ENCODE measurements at regions not wholly inside any gene's neighbourhood (a gene's known extent, or its start where the extent isn't known, plus 50 kb on each side); places are given as distances from the start of the nearest gene placed in this dataset.

- BruUV-seq (replicated peaks) = no TSS peak
- POLR2A ChIA-PET = no interaction called here
- no peak overlapping the region for H3K27ac ChIP-seq (ENCODE audit: low read length)
- H3K4me3 ChIP-seq (ENCODE audit: low read depth in 2 of 2, low read length in 2 of 2) = no peak overlapping the region
- no peaks in the 10 kb centered on the region for H3K27me3 ChIP-seq (ENCODE audit: control insufficient read depth, insufficient read depth, low read length)
- in situ Hi-C loops (cut with HindIII; ENCODE audit: low pct_unique_long_range_greater_than_20kb, low sequenced_read_pairs) = no loop called here
- TF ChIP-seq CTCF (IDR thresholded peaks at IDR 0.05) (no peak), TCF7L2 (IDR thresholded peaks at IDR 0.05; ENCODE audit: low read depth, low read length) (no peak), REST (IDR thresholded peaks at IDR 0.05; ENCODE audit: insufficient read depth in 1 of 2, low read depth in 2 of 2, low read length in 1 of 2) (no peak), SIN3A (IDR thresholded peaks at IDR 0.05; ENCODE audit: borderline replicate concordance, insufficient read depth, low read depth, low read length) (no peak), POLR2AphosphoS5 (IDR thresholded peaks at IDR 0.05; ENCODE audit: low read depth, low read length) (no peak)
- no peak for DNase-seq (ENCODE audit: low read depth, low spot score)
- ATAC-seq = no peak
- peaks cover 3% of the 10 kb centered on the region for H3K4me1 ChIP-seq (ENCODE audit: control insufficient read depth, insufficient read depth, low read length)
- no peaks in the 10 kb centered on the region for H3K9me3 ChIP-seq (ENCODE audit: control insufficient read depth, insufficient read depth, low read depth, low read length)
- CTCF ChIA-PET = no interaction called here
- intact Hi-C loops (cut with micrococcal nuclease; ENCODE audit: unreplicated experiment) = no loop called here
- no peaks in the 10 kb centered on the region for H3K36me3 ChIP-seq (ENCODE audit: control insufficient read depth, insufficient read depth, low read length)
These were observed 201.0 kb upstream of the DIO3 start for GRCh38 chr14:101360054-101360911.

- TF ChIP-seq TCF7L2 (IDR thresholded peaks at IDR 0.05; ENCODE audit: low read depth, low read length) (no peak), SIN3A (IDR thresholded peaks at IDR 0.05; ENCODE audit: borderline replicate concordance, insufficient read depth, low read depth, low read length) (no peak), CTCF (IDR thresholded peaks at IDR 0.05) (no peak), REST (IDR thresholded peaks at IDR 0.05; ENCODE audit: insufficient read depth in 1 of 2, low read depth in 2 of 2, low read length in 1 of 2) (no peak), POLR2AphosphoS5 (IDR thresholded peaks at IDR 0.05; ENCODE audit: low read depth, low read length) (no peak)
- ChIA-PET CTCF (no interaction called here), POLR2A (no interaction called here)
- intact Hi-C loops (cut with micrococcal nuclease; ENCODE audit: unreplicated experiment) = no loop called here
- no TSS peak for BruUV-seq (replicated peaks)
- Histone ChIP-seq H3K9me3 (ENCODE audit: control insufficient read depth, insufficient read depth, low read depth, low read length) (no peaks in the 10 kb centered on the region), H3K4me1 (ENCODE audit: control insufficient read depth, insufficient read depth, low read length) (peaks cover 3% of the 10 kb centered on the region), H3K36me3 (ENCODE audit: control insufficient read depth, insufficient read depth, low read length) (no peaks in the 10 kb centered on the region), H3K27ac (ENCODE audit: low read length) (no peak overlapping the region), H3K4me3 (ENCODE audit: low read depth in 2 of 2, low read length in 2 of 2) (no peak overlapping the region), H3K27me3 (ENCODE audit: control insufficient read depth, insufficient read depth, low read length) (no peaks in the 10 kb centered on the region)
- in situ Hi-C loops (cut with HindIII; ENCODE audit: low pct_unique_long_range_greater_than_20kb, low sequenced_read_pairs) = no loop called here
- ATAC-seq (no peak), DNase-seq (ENCODE audit: low read depth, low spot score) (no peak)
These were observed 200.3 kb upstream of the DIO3 start for GRCh38 chr14:101361044-101361443.

All from Panc1 (cell line).